Vagina (tissue), 2 donors: ENCODE measurements at regions not wholly inside any gene's neighbourhood (a gene's known extent, or its start where the extent isn't known, plus 50 kb on each side); places are given as distances from the start of the nearest gene placed in this dataset.

Experiments
- DNase-seq, 2 donors: peaks; one replicate each; pipeline ENCODE4 v3.0.0-alpha.2; 2017; ENCODE audit errors: extremely low spot score in 2 of 2
- H3K27ac ChIP-seq: fragments of 200-600 bp; sonication (generic); one replicate; pipeline ENCODE4 v1.5.1; 2019
- H3K27me3 ChIP-seq: fragments of 200-600 bp; sonication (generic); one replicate; pipeline ENCODE4 v1.5.1; 2019
- H3K36me3 ChIP-seq, 2 donors: fragments of 200-600 bp; sonication (generic); one replicate each; pipeline ENCODE4 v1.5.1; 2017 to 2019
- H3K4me1 ChIP-seq: fragments of 200-600 bp; sonication (generic); one replicate; pipeline ENCODE4 v1.5.1; 2019
- H3K4me3 ChIP-seq, 2 donors: fragments of 200-600 bp; sonication (generic); 1 replicate in 1 of 2; 2 replicates in 1 of 2; pipeline ENCODE4 v1.5.1; 2016 to 2019
- H3K9me3 ChIP-seq: fragments of 200-600 bp; sonication (generic); one replicate; pipeline ENCODE4 v1.5.1; 2019
- POLR2A ChIP-seq, 2 donors: fragments of 450-650 bp; IDR thresholded peaks; one replicate each; pipeline ENCODE4 v1.6.1; 2017; ENCODE audit warnings: antibody characterized with exemption in 2 of 2, mild to moderate bottlenecking in 2 of 2, moderate library complexity in 2 of 2
- POLR2AphosphoS5 ChIP-seq, 2 donors: sonication (generic); formaldehyde crosslinking; IDR thresholded peaks; one replicate each; pipeline ENCODE4 v1.9.0; 2017; ENCODE audit warnings: antibody characterized with exemption in 2 of 2, mild to moderate bottlenecking in 2 of 2, low read depth in 1 of 2; ENCODE audit not compliant: insufficient read depth in 1 of 2
- intact Hi-C: fragments of 100-400 bp; cut with DNase I; formaldehyde crosslinking; loops from one replicate; pipeline ENCODE4 v1.15.1; 2023
- TF ChIP-seq, protein P1 (sequence below), 3 experiments: fragments of 450-650 bp in 2 of 3; fragments of 200-600 bp in 1 of 3; sonication (generic) in 1 of 3; IDR thresholded peaks; one replicate each; pipeline ENCODE4 v1.5.1; 2017 to 2019; ENCODE audit warnings: antibody characterized with exemption in 3 of 3, mild to moderate bottlenecking in 2 of 3, moderate library complexity in 2 of 3

DNA sequence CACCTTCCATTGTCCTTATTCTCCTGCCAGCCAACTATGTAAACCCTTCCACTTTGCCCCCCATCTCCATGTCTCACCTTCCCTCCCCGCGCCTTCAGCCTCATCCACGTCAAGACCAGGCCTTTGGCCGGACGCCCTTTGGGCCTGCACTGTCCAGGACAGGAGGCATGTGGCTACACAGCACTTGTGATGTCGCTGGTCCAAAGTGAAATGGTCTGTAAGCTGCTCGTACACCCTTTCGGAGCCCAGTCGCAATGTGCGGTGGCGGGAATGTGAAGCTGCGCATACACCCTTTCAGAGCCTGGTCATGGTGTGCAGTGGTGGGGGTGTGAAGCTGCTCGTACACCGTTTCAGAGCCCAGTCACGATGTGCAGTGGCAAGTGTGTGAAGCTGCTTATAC is 247.9 kb upstream of the RGS6 start:
- Histone ChIP-seq H3K9me3 (no peaks in the 10 kb centered on the region), H3K27me3 (no peaks in the 10 kb centered on the region), H3K36me3 (no peaks in the 10 kb centered on the region), H3K4me1 (peaks cover 10% of the 10 kb centered on the region), H3K4me3 (no peak overlapping the region), H3K27ac (no peak overlapping the region)
- intact Hi-C loops, result no loop called here
- DNase-seq, result no peak
- TF ChIP-seq POLR2AphosphoS5 (IDR thresholded peaks at IDR 0.05; ENCODE audit: insufficient read depth in 1 of 2, low read depth in 1 of 2) (no peak), POLR2A (IDR thresholded peaks at IDR 0.05) (no peak)

DNA sequence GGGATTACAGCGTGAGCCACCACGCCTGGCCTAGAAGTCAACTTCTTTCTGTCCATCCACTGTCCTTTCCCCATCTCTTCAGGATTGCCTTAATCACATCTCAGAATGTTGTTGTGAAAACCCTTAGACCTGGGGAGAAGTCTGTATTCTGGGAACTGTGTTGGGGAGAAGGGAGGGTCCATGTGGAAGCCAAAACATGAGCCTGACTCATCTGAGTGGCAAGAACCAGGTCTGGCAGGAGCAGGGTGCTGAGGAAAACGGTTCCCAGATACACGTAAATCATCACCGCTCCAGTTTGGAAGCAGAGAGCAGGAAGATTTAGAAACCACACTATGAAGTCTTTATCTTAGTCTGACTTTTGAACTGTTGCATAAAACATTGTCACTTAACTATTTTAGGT is 245.6 kb upstream of the RGS6 start:
- H3K9me3 ChIP-seq, result no peaks in the 10 kb centered on the region
- intact Hi-C loops, result no loop called here
- TF ChIP-seq, protein P1, sequence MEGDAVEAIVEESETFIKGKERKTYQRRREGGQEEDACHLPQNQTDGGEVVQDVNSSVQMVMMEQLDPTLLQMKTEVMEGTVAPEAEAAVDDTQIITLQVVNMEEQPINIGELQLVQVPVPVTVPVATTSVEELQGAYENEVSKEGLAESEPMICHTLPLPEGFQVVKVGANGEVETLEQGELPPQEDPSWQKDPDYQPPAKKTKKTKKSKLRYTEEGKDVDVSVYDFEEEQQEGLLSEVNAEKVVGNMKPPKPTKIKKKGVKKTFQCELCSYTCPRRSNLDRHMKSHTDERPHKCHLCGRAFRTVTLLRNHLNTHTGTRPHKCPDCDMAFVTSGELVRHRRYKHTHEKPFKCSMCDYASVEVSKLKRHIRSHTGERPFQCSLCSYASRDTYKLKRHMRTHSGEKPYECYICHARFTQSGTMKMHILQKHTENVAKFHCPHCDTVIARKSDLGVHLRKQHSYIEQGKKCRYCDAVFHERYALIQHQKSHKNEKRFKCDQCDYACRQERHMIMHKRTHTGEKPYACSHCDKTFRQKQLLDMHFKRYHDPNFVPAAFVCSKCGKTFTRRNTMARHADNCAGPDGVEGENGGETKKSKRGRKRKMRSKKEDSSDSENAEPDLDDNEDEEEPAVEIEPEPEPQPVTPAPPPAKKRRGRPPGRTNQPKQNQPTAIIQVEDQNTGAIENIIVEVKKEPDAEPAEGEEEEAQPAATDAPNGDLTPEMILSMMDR (IDR thresholded peaks at IDR 0.05), result no peak
- no peak for TF ChIP-seq POLR2A (IDR thresholded peaks at IDR 0.05)
- no peak for TF ChIP-seq POLR2AphosphoS5 (IDR thresholded peaks at IDR 0.05; ENCODE audit: insufficient read depth in 1 of 2, low read depth in 1 of 2)
- H3K27ac ChIP-seq, result no peak overlapping the region
- H3K4me3 ChIP-seq, result no peak overlapping the region
- DNase-seq, result peak in 1 of 2 donors; percentile 93
- H3K36me3 ChIP-seq, result no peaks in the 10 kb centered on the region
- no peaks in the 10 kb centered on the region for H3K27me3 ChIP-seq
- peaks cover 10% of the 10 kb centered on the region for H3K4me1 ChIP-seq

GRCh38 chr14:71687166-71687831 is 244.9 kb upstream of the RGS6 start:
- no peaks in the 10 kb centered on the region for H3K27me3 ChIP-seq
- peaks cover 10% of the 10 kb centered on the region for H3K4me1 ChIP-seq
- DNase-seq, result no peak
- no peak overlapping the region for H3K4me3 ChIP-seq
- intact Hi-C loops, result no loop called here
- TF ChIP-seq, protein P1 (IDR thresholded peaks at IDR 0.05), result no peak
- TF ChIP-seq POLR2A (IDR thresholded peaks at IDR 0.05) (no peak), POLR2AphosphoS5 (IDR thresholded peaks at IDR 0.05; ENCODE audit: insufficient read depth in 1 of 2, low read depth in 1 of 2) (no peak)
- H3K36me3 ChIP-seq, result no peaks in the 10 kb centered on the region
- no peaks in the 10 kb centered on the region for H3K9me3 ChIP-seq
- peak overlapping the region; percentile 5 for H3K27ac ChIP-seq

GRCh38 chr14:71688576-71688975 is 243.7 kb upstream of the RGS6 start:
- no peaks in the 10 kb centered on the region for H3K27me3 ChIP-seq
- no peaks in the 10 kb centered on the region for H3K9me3 ChIP-seq
- no peak for TF ChIP-seq POLR2A (IDR thresholded peaks at IDR 0.05)
- TF ChIP-seq, protein P1 (IDR thresholded peaks at IDR 0.05), result no peak
- TF ChIP-seq POLR2AphosphoS5 (IDR thresholded peaks at IDR 0.05; ENCODE audit: insufficient read depth in 1 of 2, low read depth in 1 of 2), result no peak
- no peak overlapping the region for H3K4me3 ChIP-seq
- DNase-seq, result no peak
- no peak overlapping the region for H3K27ac ChIP-seq
- no peaks in the 10 kb centered on the region for H3K36me3 ChIP-seq
- intact Hi-C loops, result no loop called here
- peaks cover 10% of the 10 kb centered on the region for H3K4me1 ChIP-seq

GRCh38 chr14:71690478-71690877 is 241.8 kb upstream of the RGS6 start:
- no peak for TF ChIP-seq POLR2AphosphoS5 (IDR thresholded peaks at IDR 0.05; ENCODE audit: insufficient read depth in 1 of 2, low read depth in 1 of 2)
- no peak for TF ChIP-seq POLR2A (IDR thresholded peaks at IDR 0.05)
- TF ChIP-seq, protein P1 (IDR thresholded peaks at IDR 0.05), result no peak
- intact Hi-C loops, result no loop called here

More at GRCh38 chr14:71690478-71690877, 241.8 kb upstream of the RGS6 start:
- Histone ChIP-seq H3K9me3 (no peaks in the 10 kb centered on the region), H3K4me3 (no peak overlapping the region), H3K27me3 (no peaks in the 10 kb centered on the region), H3K27ac (no peak overlapping the region), H3K4me1 (peaks cover 10% of the 10 kb centered on the region), H3K36me3 (no peaks in the 10 kb centered on the region)
- DNase-seq, result no peak
